Pancreas (tissue), 10 donors: ENCODE measurements at regions not wholly inside any gene's neighbourhood (a gene's known extent, or its start where the extent isn't known, plus 50 kb on each side); places are given as distances from the start of the nearest gene placed in this dataset.

Experiments used
- ATAC-seq, 4 donors: fragments of 200-7000 bp; cut with Tn5 transposase; one replicate each; pipeline versions ENCODE4 v1.8.0 to v1.9.1; 2020; ENCODE audit warnings: mild to moderate bottlenecking in 4 of 4, moderate library complexity in 4 of 4
- DNase-seq, 6 donors: peaks; one replicate each; pipeline ENCODE4 v3.0.0-alpha.2; 2020
- FAIRE-seq: peaks from 2 replicates; lab custom pipeline; 2012; peaks lifted over from hg19 to GRCh38; lab: Jason Lieb, UNC
- H3K27ac ChIP-seq, 4 donors: fragments of 200-600 bp; sonication (generic); 1 replicate in 3 of 4; 2 replicates in 1 of 4; pipeline versions ENCODE4 v1.5.0 to v1.8.0; 2020
- H3K27me3 ChIP-seq, 4 donors: fragments of 200-600 bp; one replicate each; pipeline ENCODE4 v1.8.0; 2021
- H3K36me3 ChIP-seq, 3 donors: fragments of 200-600 bp; sonication (generic) in 1 of 3; one replicate each; pipeline versions ENCODE4 v1.5.0 to v1.8.0; 2020 to 2021
- H3K4me1 ChIP-seq, 3 donors: fragments of 200-600 bp; one replicate each; pipeline ENCODE4 v1.8.0; 2021
- H3K4me3 ChIP-seq, 4 donors: fragments of 200-600 bp; sonication (generic) in 2 of 4; one replicate each; pipeline versions ENCODE4 v1.5.0 to v1.8.0; 2020 to 2021
- H3K9me3 ChIP-seq, 4 donors: fragments of 200-600 bp; one replicate each; pipeline ENCODE4 v1.8.0; 2021
- WGBS, 2 donors: extraction: QIAGEN DNeasy Blood & Tissue Kit; methylation state at CpG; one replicate each; pipeline ENCODE4 v1.1.7; 2013; 5-methylcytosine and 5-hydroxymethylcytosine counted together
- intact Hi-C, 3 donors: fragments of 100-400 bp; cut with DNase I; formaldehyde crosslinking; loops; one replicate each; pipeline versions ENCODE4 v1.11.1 to v1.14.2; 2022
- TF ChIP-seq, protein P1 (sequence below), 4 donors: fragments of 200-600 bp; sonication (generic) in 3 of 4; IDR thresholded peaks; one replicate each; pipeline versions ENCODE4 v1.5.0 to v1.8.0; 2021; ENCODE audit warnings: antibody characterized with exemption in 4 of 4
- donor health status: healthy with polysubstance abuse.
- donor health status: DM: no; HTN: no; CAD: no; lungs with moderate emphysema.
- donor health status: DM: no; HTN: no; CAD: no.
- donor health status: control.
- donor health status: control.
- donor health status: Bipolar disorder and iron deficiency.
- donor health status: DM: yes; HTN: yes; CAD: no.
- donor health status: DM: no; HTN: no; CAD: no.
- donor health status: DM: no; HTN: no; CAD: no.
- donor health status: DM: yes; HTN: yes; CAD: no.

DNA sequence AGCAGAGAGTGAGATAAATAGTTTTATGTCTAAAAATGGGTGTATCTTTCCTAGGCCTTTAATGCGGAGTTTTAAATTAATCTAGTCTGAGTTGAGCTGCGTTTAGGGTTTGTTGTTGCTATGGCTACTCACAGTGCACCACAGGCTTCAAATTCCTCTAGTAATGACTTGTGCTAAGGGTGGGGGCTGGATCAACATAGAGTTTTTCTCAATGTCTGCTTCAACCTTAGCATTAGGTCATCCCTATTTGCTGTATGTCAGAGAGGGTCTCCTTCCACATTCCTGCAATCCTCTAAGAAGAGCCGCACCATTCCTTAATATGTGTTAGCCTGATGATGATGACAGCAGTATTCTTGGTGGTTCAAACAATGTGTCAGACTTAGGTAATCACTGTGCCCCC lies 465.6 kb upstream of the KIF2A start:
- Histone ChIP-seq H3K9me3 (no peaks in the 10 kb centered on the region), H3K36me3 (no peaks in the 10 kb centered on the region), H3K27ac (no peak overlapping the region), H3K4me1 (peaks cover 0 to 29% (median 12%) of the 10 kb centered on the region in 3 donors), H3K4me3 (no peak overlapping the region), H3K27me3 (no peaks in the 10 kb centered on the region)
- FAIRE-seq, result no peak
- intact Hi-C loops, result no loop called here
- DNase-seq, result no peak
- ATAC-seq, result no peak
- TF ChIP-seq, protein P1, sequence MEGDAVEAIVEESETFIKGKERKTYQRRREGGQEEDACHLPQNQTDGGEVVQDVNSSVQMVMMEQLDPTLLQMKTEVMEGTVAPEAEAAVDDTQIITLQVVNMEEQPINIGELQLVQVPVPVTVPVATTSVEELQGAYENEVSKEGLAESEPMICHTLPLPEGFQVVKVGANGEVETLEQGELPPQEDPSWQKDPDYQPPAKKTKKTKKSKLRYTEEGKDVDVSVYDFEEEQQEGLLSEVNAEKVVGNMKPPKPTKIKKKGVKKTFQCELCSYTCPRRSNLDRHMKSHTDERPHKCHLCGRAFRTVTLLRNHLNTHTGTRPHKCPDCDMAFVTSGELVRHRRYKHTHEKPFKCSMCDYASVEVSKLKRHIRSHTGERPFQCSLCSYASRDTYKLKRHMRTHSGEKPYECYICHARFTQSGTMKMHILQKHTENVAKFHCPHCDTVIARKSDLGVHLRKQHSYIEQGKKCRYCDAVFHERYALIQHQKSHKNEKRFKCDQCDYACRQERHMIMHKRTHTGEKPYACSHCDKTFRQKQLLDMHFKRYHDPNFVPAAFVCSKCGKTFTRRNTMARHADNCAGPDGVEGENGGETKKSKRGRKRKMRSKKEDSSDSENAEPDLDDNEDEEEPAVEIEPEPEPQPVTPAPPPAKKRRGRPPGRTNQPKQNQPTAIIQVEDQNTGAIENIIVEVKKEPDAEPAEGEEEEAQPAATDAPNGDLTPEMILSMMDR (IDR thresholded peaks at IDR 0.05), result no peak
- WGBS, 2 donors, result 64 to 67% methylated on average over 3 of the region's 3 CpGs

DNA sequence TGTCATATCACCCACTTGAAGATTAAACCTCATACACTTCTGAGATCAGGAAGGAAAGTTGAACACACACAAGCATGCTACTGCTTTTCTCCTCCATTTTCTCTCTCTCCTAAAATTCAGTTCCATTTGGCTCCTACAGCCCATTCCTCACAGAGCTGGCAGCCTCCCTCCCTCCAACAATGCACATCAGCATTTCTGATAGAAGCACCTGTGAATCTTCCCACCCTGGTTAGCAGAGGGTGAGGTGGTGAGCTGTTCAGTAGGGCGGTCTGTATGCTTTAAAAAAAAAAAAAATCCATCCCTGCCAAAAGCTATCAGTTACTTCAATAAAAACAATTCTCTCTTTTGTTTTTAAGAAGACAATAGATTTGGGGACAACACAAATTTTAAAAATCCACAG lies 463.2 kb upstream of the KIF2A start:
- peak; percentile 97 to 99 (median 98) for ATAC-seq
- no peaks in the 10 kb centered on the region for H3K27me3 ChIP-seq
- intact Hi-C loops, result no loop called here
- WGBS, 2 donors, result 38 to 44% methylated on average over 1 of the region's 1 CpG
- H3K27ac ChIP-seq, result peak overlapping the region in 1 of 4 donors; percentile 55
- FAIRE-seq, result no peak
- TF ChIP-seq, protein P1 (IDR thresholded peaks at IDR 0.05), result no peak
- no peaks in the 10 kb centered on the region for H3K36me3 ChIP-seq
- no peaks in the 10 kb centered on the region for H3K9me3 ChIP-seq
- no peak overlapping the region for H3K4me3 ChIP-seq
- peaks cover 0 to 29% (median 12%) of the 10 kb centered on the region in 3 donors for H3K4me1 ChIP-seq
- DNase-seq, result peak in 5 of 6 donors; percentile 28 to 80 (median 61)

DNA sequence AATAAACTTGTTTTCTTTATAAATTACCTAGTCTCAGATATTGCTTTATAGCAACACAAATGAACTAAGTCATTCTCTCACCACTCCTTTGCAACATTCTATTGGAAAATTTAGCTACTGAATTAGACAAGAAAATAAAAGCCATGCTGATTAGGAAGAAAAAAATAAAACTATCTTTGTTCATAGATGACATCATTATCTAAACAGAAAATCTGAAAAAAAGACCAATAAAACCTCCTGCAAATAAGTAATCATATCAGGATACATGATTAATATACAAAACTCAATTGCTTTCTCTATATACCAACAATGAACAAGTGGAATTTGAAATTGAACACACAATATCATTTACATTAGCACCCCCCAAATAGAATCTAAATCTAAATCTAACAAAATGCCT lies 455.3 kb upstream of the KIF2A start:
- H3K9me3 ChIP-seq, result no peaks in the 10 kb centered on the region
- no peaks in the 10 kb centered on the region for H3K36me3 ChIP-seq
- intact Hi-C loops, result no loop called here
- H3K27ac ChIP-seq, result no peak overlapping the region
- H3K27me3 ChIP-seq, result no peaks in the 10 kb centered on the region
- ATAC-seq (no peak), DNase-seq (no peak), FAIRE-seq (no peak)
- H3K4me1 ChIP-seq, result no peaks in the 10 kb centered on the region
- no peak overlapping the region for H3K4me3 ChIP-seq
- TF ChIP-seq, protein P1 (IDR thresholded peaks at IDR 0.05), result no peak

DNA sequence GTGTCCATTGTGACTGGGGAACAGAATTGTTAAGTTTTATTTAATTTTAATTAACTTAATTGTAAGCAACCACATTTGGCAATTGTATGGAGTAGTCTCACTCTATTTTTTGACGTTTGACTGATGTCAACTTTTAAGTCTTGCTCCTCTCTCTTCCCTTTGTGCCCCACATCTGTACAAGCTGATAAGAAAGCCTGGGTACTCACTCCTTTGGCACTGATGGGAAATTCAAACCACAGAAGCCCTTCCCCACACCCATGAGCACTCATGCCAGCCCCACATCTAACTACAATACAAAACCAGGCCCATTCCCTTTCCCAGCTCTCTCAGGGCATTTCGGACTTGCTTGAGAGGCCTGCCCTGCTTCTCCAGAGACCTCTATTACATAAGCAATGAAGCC lies 451.5 kb upstream of the KIF2A start:
- FAIRE-seq (no peak), ATAC-seq (no peak), DNase-seq (no peak)
- no peak overlapping the region for H3K4me3 ChIP-seq
- H3K27me3 ChIP-seq, result no peaks in the 10 kb centered on the region
- intact Hi-C loops, result no loop called here
- H3K9me3 ChIP-seq, result no peaks in the 10 kb centered on the region
- TF ChIP-seq, protein P1 (IDR thresholded peaks at IDR 0.05), result no peak
- H3K27ac ChIP-seq, result no peak overlapping the region
- H3K36me3 ChIP-seq, result no peaks in the 10 kb centered on the region
- no peaks in the 10 kb centered on the region for H3K4me1 ChIP-seq
- WGBS, 2 donors, result 80 to 87% methylated on average over 2 of the region's 2 CpGs

DNA sequence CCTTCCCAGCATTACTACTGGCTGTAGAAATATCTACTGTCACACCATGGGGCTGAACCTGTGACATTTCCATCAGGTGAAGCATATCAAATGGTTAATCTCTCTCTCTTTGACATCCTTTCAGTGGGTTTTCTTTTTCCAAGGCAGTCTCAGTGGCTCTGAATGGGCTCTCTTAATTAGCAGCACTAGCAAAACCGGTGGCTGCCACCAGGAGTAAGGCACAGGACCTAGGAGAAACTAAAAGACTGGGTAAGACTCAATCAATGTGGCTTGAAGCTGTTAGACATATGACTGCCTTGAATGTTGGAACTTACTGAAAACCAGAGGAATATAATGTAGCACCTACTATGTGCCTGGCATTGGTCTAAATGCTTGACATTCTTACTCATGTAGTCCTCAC lies 445.0 kb upstream of the KIF2A start:
- FAIRE-seq (no peak), ATAC-seq (no peak), DNase-seq (no peak)
- 60 to 69% methylated on average over 1 of the region's 1 CpG for WGBS, 2 donors
- TF ChIP-seq, protein P1 (IDR thresholded peaks at IDR 0.05), result no peak
- Histone ChIP-seq H3K36me3 (no peaks in the 10 kb centered on the region), H3K27ac (no peak overlapping the region), H3K27me3 (no peaks in the 10 kb centered on the region), H3K4me1 (no peaks in the 10 kb centered on the region), H3K9me3 (no peaks in the 10 kb centered on the region), H3K4me3 (no peak overlapping the region)
- intact Hi-C loops, result no loop called here
